ENCODE measurements at regions not wholly inside any gene's neighbourhood (a gene's known extent, or its start where the extent isn't known, plus 50 kb on each side); places are given as distances from the start of the nearest gene placed in this dataset.

- Mint-ChIP-seq H3K9me3 (peaks cover 2 to 9% of the 10 kb centered on the region in 2 donors), H3K27me3 (no peaks in the 10 kb centered on the region), H3K4me1 (ENCODE audit: low read depth in 2 of 2) (no peaks in the 10 kb centered on the region), H3K27ac (no peak overlapping the region), H3K4me3 (no peak overlapping the region), H3K36me3 (ENCODE audit: insufficient read depth) (no peaks in the 10 kb centered on the region)
- ATAC-seq (replicated peaks): no peak
- no peak for DNase-seq
Measured at GRCh38 chr12:77640356-77640755, 190.3 kb upstream of the NAV3 start.

- no peaks in the 10 kb centered on the region for H3K36me3 Mint-ChIP-seq (ENCODE audit: insufficient read depth)
- H3K27me3 Mint-ChIP-seq: no peaks in the 10 kb centered on the region
- DNase-seq (no peak), ATAC-seq (replicated peaks) (no peak)
- peaks cover 4 to 12% of the 10 kb centered on the region in 2 donors for H3K9me3 Mint-ChIP-seq
- H3K4me3 Mint-ChIP-seq: no peak overlapping the region
- no peak overlapping the region for H3K27ac Mint-ChIP-seq
- H3K4me1 Mint-ChIP-seq (ENCODE audit: low read depth in 2 of 2): no peaks in the 10 kb centered on the region
Measured at GRCh38 chr12:77630790-77631445, 199.8 kb upstream of the NAV3 start.

DNA sequence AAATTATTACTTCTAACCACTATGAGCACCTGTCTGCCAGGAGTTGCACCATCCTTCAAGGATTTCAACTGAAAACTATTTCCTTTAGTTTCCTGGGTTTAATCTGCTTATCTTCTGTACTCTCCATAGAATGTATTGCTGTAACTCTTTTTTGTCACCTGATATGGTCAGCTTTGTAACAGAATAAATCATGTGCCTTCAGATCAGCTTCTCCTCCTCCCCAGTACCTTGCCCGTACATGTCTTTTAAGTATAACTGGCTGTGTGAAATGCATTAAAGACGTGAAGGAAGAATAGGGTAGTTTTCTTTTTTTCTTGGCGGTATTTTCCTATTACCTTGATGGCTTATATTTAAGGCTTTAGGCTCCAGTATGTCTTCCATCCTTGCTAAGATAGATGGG is 200.3 kb upstream of the NAV3 start:
- H3K9me3 Mint-ChIP-seq: peaks cover 4 to 14% of the 10 kb centered on the region in 2 donors
- DNase-seq: no peak
- no peak overlapping the region for H3K4me3 Mint-ChIP-seq

GRCh38 chr12:77629141-77629540 is 201.6 kb upstream of the NAV3 start:
- no peak overlapping the region for H3K27ac Mint-ChIP-seq
- no peak overlapping the region for H3K4me3 Mint-ChIP-seq
- peaks cover 4 to 14% of the 10 kb centered on the region in 2 donors for H3K9me3 Mint-ChIP-seq
- DNase-seq (no peak), ATAC-seq (replicated peaks) (no peak)
- H3K36me3 Mint-ChIP-seq (ENCODE audit: insufficient read depth): no peaks in the 10 kb centered on the region
- H3K4me1 Mint-ChIP-seq (ENCODE audit: low read depth in 2 of 2): no peaks in the 10 kb centered on the region
- no peaks in the 10 kb centered on the region for H3K27me3 Mint-ChIP-seq

More for the DNA sequence above, 200.3 kb upstream of the NAV3 start:
- no peak overlapping the region for H3K27ac Mint-ChIP-seq
- no peak for ATAC-seq (replicated peaks)
- no peaks in the 10 kb centered on the region for H3K27me3 Mint-ChIP-seq
- H3K4me1 Mint-ChIP-seq (ENCODE audit: low read depth in 2 of 2): no peaks in the 10 kb centered on the region
- H3K36me3 Mint-ChIP-seq (ENCODE audit: insufficient read depth): no peaks in the 10 kb centered on the region

DNA sequence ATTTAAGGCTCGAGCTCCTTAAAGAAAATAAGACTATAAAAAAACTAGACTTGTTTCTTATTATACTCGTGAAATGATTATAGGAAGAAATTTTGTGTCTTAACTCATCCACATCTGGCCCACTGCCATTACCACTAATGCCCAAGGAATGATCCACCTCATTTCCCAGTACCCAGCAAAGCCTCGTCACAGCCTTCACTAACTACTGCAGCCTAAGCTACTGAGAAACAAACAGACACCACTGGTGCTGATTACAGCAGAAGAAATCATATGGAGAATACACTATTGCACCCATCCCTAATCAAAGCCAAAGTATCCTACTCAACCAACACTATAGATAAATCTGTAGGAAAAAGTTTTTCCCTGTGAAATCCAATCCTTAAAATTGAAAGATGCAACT is 205.3 kb upstream of the NAV3 start:
- ATAC-seq (replicated peaks) (no peak), DNase-seq (no peak)
- Mint-ChIP-seq H3K27me3 (no peaks in the 10 kb centered on the region), H3K36me3 (ENCODE audit: insufficient read depth) (no peaks in the 10 kb centered on the region), H3K4me1 (ENCODE audit: low read depth in 2 of 2) (no peaks in the 10 kb centered on the region), H3K4me3 (no peak overlapping the region), H3K27ac (no peak overlapping the region), H3K9me3 (peaks cover 1 to 14% of the 10 kb centered on the region in 2 donors)

GRCh38 chr12:77619425-77619824 is 211.3 kb upstream of the NAV3 start:
- DNase-seq: no peak
- Mint-ChIP-seq H3K4me3 (no peak overlapping the region), H3K27ac (no peak overlapping the region), H3K9me3 (peaks cover 0 to 3% of the 10 kb centered on the region in 2 donors), H3K36me3 (ENCODE audit: insufficient read depth) (no peaks in the 10 kb centered on the region), H3K27me3 (no peaks in the 10 kb centered on the region), H3K4me1 (ENCODE audit: low read depth in 2 of 2) (no peaks in the 10 kb centered on the region)
- ATAC-seq (replicated peaks): no peak

GRCh38 chr12:77617818-77618217 is 212.9 kb upstream of the NAV3 start:
- Mint-ChIP-seq H3K27me3 (no peaks in the 10 kb centered on the region), H3K9me3 (peaks cover 4 to 7% of the 10 kb centered on the region in 2 donors)

GRCh38 chr12:77615332-77615731 is 215.4 kb upstream of the NAV3 start:
- ATAC-seq (replicated peaks) (no peak), DNase-seq (no peak)
- no peaks in the 10 kb centered on the region for H3K27me3 Mint-ChIP-seq
- H3K4me1 Mint-ChIP-seq (ENCODE audit: low read depth in 2 of 2): no peaks in the 10 kb centered on the region
- no peak overlapping the region for H3K27ac Mint-ChIP-seq
- no peak overlapping the region for H3K4me3 Mint-ChIP-seq
- peaks cover 6 to 10% of the 10 kb centered on the region in 2 donors for H3K9me3 Mint-ChIP-seq
- no peaks in the 10 kb centered on the region for H3K36me3 Mint-ChIP-seq (ENCODE audit: insufficient read depth)

More at GRCh38 chr12:77617818-77618217, 212.9 kb upstream of the NAV3 start:
- DNase-seq (no peak), ATAC-seq (replicated peaks) (no peak)
- no peak overlapping the region for H3K27ac Mint-ChIP-seq
- no peak overlapping the region for H3K4me3 Mint-ChIP-seq
- no peaks in the 10 kb centered on the region for H3K36me3 Mint-ChIP-seq (ENCODE audit: insufficient read depth)
- H3K4me1 Mint-ChIP-seq (ENCODE audit: low read depth in 2 of 2): no peaks in the 10 kb centered on the region

DNA sequence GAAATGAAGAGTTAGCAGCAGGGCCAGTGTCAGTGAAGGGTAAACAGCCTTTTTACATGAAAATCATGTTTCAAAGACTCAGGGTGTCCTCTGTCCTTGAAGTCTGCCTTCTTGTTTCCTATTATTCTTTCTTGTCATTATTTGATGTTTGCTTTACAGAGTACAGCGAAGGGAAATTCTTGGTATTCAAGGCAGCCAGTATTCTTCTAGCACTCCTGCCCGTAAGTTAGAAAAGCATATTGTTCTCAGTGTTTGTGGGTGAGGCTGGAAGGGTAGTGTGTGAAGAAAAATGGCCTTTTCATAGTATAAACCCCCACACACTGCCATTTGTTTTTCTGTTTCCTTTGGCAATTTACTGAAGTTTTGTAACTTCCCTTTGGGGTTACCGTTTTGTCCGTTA is 217.3 kb upstream of the NAV3 start:
- DNase-seq: no peak
- Mint-ChIP-seq H3K4me3 (no peak overlapping the region), H3K27me3 (no peaks in the 10 kb centered on the region), H3K4me1 (ENCODE audit: low read depth in 2 of 2) (no peaks in the 10 kb centered on the region), H3K27ac (no peak overlapping the region), H3K9me3 (peaks cover 6 to 10% of the 10 kb centered on the region in 2 donors), H3K36me3 (ENCODE audit: insufficient read depth) (no peaks in the 10 kb centered on the region)
- ATAC-seq (replicated peaks): no peak

DNA sequence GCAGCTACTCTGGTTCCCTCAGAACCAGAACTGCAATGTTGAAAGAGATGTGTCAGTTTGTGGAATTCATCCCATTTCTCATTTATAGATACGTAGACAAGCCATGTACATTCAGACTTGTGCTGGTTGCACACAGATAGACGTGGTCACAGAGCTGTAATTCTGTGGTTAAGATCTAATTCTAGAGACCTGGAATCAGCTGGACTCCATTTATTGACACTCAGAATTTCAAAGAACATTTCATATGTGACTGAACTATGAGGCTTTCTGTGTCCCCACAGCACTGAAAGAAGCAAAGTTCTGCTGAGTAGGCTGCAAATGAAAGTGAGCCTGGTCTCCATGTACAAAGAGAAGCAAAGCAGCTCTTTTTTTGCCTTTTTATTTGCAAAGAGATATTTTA is 220.2 kb upstream of the NAV3 start:
- DNase-seq (no peak), ATAC-seq (replicated peaks) (no peak)
- Mint-ChIP-seq H3K36me3 (ENCODE audit: insufficient read depth) (no peaks in the 10 kb centered on the region), H3K9me3 (peaks cover 3 to 10% of the 10 kb centered on the region in 2 donors), H3K27me3 (no peaks in the 10 kb centered on the region), H3K4me3 (no peak overlapping the region), H3K4me1 (ENCODE audit: low read depth in 2 of 2) (no peaks in the 10 kb centered on the region), H3K27ac (no peak overlapping the region)

DNA sequence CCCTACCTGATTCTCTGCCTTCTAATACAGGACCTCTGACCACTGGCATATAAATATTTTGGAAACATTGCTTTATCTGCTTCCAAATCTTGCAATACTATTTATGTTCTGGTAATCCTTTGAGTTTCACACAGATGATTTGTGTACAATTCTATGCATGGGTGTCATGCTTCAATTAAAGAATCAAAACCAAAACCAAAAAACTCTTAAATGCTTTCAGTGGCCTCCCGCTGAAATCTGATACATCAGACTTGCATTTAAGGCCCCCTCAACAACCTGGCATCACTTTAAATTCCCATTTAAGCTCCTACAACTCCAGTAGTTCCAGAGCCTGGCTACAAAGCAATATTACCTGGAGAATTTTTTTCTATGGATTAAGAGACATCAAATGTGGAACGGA is 221.7 kb upstream of the NAV3 start:
- Mint-ChIP-seq H3K4me3 (no peak overlapping the region), H3K27ac (no peak overlapping the region), H3K4me1 (ENCODE audit: low read depth in 2 of 2) (no peaks in the 10 kb centered on the region), H3K9me3 (peaks cover 3 to 11% of the 10 kb centered on the region in 2 donors), H3K27me3 (no peaks in the 10 kb centered on the region), H3K36me3 (ENCODE audit: insufficient read depth) (no peaks in the 10 kb centered on the region)
- DNase-seq: no peak
- no peak for ATAC-seq (replicated peaks)

DNA sequence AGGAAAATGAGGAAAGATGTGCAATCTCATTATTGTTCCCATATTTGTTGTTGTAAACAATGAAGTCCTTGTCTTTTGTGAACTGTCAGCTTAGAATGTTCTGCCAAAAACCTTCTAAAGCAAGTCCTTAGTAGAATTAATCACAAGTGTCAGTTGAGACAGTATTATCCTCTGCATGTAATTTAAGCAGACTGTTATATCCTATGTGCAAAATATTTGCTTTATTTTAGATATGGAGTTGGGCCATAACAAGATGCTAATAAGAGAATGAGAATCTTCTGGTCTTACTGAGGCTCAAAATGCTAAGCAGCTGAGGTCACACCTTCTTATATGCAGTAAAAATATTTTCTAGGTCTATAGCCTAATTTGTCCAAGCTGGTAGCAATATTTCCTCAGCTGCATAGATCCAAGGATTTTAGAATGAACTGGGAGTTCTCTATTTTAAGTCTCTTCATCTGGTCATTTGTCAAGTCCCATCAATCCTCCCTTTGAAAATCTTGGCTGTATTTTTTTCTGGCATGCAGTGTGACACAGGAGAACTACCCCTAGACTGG is 222.3 kb upstream of the NAV3 start:
- no peaks in the 10 kb centered on the region for H3K27me3 Mint-ChIP-seq
- H3K9me3 Mint-ChIP-seq: peaks cover 2 to 17% of the 10 kb centered on the region in 2 donors
- DNase-seq (no peak), ATAC-seq (replicated peaks) (no peak)
- H3K4me1 Mint-ChIP-seq (ENCODE audit: low read depth in 2 of 2): no peaks in the 10 kb centered on the region
- no peak overlapping the region for H3K4me3 Mint-ChIP-seq
- H3K27ac Mint-ChIP-seq: no peak overlapping the region
- no peaks in the 10 kb centered on the region for H3K36me3 Mint-ChIP-seq (ENCODE audit: insufficient read depth)

DNA sequence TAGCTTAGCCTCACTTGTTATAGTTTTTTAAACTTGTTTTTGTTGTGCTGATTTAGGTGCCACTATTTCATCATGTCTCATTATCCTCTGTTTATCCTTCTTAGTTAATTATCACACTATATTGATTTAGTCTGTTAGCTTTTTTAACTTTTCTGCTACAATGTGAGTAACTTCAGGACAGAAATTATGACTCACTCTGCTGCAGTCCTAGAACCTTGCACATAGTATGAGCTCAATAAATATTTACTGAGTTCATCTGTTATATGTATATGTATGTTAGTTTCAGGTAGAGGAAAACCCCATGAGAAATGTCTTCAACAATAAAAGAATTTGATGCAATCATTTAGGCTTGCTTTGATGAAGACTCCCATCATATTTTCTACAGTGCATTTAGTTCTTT is 224.3 kb upstream of the NAV3 start:
- no peak for DNase-seq
- no peaks in the 10 kb centered on the region for H3K27me3 Mint-ChIP-seq
- peaks cover 4 to 13% of the 10 kb centered on the region in 2 donors for H3K9me3 Mint-ChIP-seq
- H3K27ac Mint-ChIP-seq: no peak overlapping the region
- ATAC-seq (replicated peaks): no peak
- H3K4me1 Mint-ChIP-seq (ENCODE audit: low read depth in 2 of 2): no peaks in the 10 kb centered on the region
- no peak overlapping the region for H3K4me3 Mint-ChIP-seq
- H3K36me3 Mint-ChIP-seq (ENCODE audit: insufficient read depth): no peaks in the 10 kb centered on the region

GRCh38 chr12:77603946-77604345 is 226.7 kb upstream of the NAV3 start:
- Mint-ChIP-seq H3K4me3 (no peak overlapping the region), H3K9me3 (peaks cover 7 to 13% of the 10 kb centered on the region in 2 donors), H3K36me3 (ENCODE audit: insufficient read depth) (no peaks in the 10 kb centered on the region), H3K4me1 (ENCODE audit: low read depth in 2 of 2) (no peaks in the 10 kb centered on the region), H3K27ac (no peak overlapping the region), H3K27me3 (no peaks in the 10 kb centered on the region)
- no peak for ATAC-seq (replicated peaks)
- no peak for DNase-seq
